ENCODE measurements at regions not wholly inside any gene's neighbourhood (a gene's known extent, or its start where the extent isn't known, plus 50 kb on each side); places are given as distances from the start of the nearest gene placed in this dataset.

DNA sequence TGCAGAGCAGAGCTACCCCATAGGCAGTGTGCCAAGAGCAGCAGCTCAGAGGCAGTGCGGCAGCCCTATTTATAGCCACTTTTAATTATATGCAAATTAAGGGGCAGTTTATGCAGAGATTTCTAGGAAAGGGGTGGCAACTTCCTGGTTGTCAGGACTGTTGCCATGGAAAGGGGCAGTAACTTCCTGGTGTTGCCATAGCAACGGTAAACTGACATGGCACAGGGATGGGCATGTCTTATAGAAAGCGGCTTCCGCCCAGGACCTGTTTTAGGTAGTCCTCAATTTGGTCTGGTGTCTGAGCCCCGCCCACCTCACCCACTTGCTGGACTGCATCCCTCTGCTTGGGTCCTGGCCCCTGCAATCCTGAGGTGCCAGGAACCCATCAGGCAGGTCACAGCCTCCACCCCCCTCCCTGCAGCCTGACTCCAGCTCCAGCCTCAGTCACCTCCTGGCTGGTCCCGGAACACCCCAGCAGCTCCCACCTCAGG, 115.8 kb downstream of the TMEM130 start:
- no CpG with 5 or more reads among the region's 6 CpGs for WGBS (ENCODE audit: extremely low coverage, insufficient coverage, low lambda C conversion rate)
- peak; percentile 92 for DNase-seq
- H3K27ac ChIP-seq (ENCODE audit: low read depth, low read length) = no peak overlapping the region

DNA sequence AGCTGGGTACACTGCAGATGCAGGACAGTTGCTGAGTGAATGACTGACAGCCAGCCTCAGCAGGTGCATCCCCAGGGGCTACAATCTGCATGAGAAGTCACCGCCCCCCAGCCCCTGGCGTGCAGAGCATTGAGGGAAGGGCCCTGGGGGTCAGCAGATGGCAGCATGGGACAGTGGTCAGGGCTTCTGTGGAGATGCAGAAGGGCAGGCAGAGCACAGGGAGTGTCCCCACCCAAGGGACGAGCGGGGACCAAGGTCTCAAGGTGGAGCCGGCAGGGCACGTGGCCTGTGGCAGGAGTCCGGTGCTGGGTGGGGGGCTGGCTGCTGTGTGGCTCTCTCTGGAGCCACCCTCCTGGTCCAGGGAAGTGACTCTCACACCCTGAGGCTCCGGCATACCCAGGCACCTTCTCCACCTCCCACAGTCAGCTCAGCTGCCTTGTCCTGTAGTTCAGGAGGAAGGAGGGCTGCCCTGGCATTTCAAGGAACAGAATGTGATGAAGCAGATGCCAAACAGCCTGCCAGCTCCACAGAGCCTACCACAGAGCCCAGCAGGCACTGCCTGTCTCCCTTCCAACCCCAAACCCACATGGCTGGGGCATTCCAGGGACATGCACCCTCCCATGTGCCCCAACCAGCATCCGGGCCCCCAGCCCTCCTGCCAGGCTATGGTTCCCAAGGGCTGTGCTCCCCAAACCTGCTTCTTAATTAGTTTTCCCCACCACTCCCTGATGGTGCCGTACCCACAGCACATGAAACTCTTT, 114.5 kb downstream of the TMEM130 start:
- Histone ChIP-seq H2BK5ac (ENCODE audit: low read length) (no peak overlapping the region), H3K4me2 (ENCODE audit: low read length) (no peak overlapping the region), H3K18ac (ENCODE audit: low read length) (no peak overlapping the region), H3K27me3 (ENCODE audit: insufficient read depth, low read length, poor library complexity) (no peaks in the 10 kb centered on the region), H2BK120ac (ENCODE audit: low read depth, low read length) (no peak overlapping the region), H3K36me3 (ENCODE audit: control insufficient read depth, insufficient read depth, low read length) (no peaks in the 10 kb centered on the region), H3K4me3 (ENCODE audit: low read length) (no peak overlapping the region), H2BK15ac (replicated peaks; ENCODE audit: low read depth) (no peak overlapping the region), H3K79me2 (ENCODE audit: control insufficient read depth, insufficient read depth, low read length) (no peaks in the 10 kb centered on the region), H4K5ac (ENCODE audit: low read length) (no peak overlapping the region), H3K9ac (ENCODE audit: low read length) (no peak overlapping the region), H3K79me1 (ENCODE audit: low read length) (no peaks in the 10 kb centered on the region), H4K8ac (ENCODE audit: low read depth, low read length) (no peak overlapping the region), H3K4me1 (ENCODE audit: control insufficient read depth, low read depth, low read length) (no peaks in the 10 kb centered on the region), H3K4ac (ENCODE audit: low read depth, low read length) (no peak overlapping the region), H2AK5ac (ENCODE audit: low read length) (no peak overlapping the region), H3K27ac (ENCODE audit: low read depth, low read length) (no peak overlapping the region), H3K56ac (ENCODE audit: low read length) (no peak overlapping the region), H3K23ac (ENCODE audit: low read length) (no peak overlapping the region)
- WGBS (ENCODE audit: extremely low coverage, insufficient coverage, low lambda C conversion rate) = no CpG with 5 or more reads among the region's 10 CpGs
- peak; percentile 23 for DNase-seq

More for the DNA sequence above, 115.8 kb downstream of the TMEM130 start:
- Histone ChIP-seq H2AK5ac (ENCODE audit: low read length) (no peak overlapping the region), H3K79me1 (ENCODE audit: low read length) (no peaks in the 10 kb centered on the region), H3K4me3 (ENCODE audit: low read length) (no peak overlapping the region), H3K4me2 (ENCODE audit: low read length) (no peak overlapping the region), H2BK120ac (ENCODE audit: low read depth, low read length) (no peak overlapping the region), H2BK15ac (replicated peaks; ENCODE audit: low read depth) (no peak overlapping the region), H3K4ac (ENCODE audit: low read depth, low read length) (no peak overlapping the region), H3K79me2 (ENCODE audit: control insufficient read depth, insufficient read depth, low read length) (no peaks in the 10 kb centered on the region), H3K56ac (ENCODE audit: low read length) (no peak overlapping the region), H3K9ac (ENCODE audit: low read length) (no peak overlapping the region), H3K18ac (ENCODE audit: low read length) (no peak overlapping the region), H3K4me1 (ENCODE audit: control insufficient read depth, low read depth, low read length) (no peaks in the 10 kb centered on the region), H2BK5ac (ENCODE audit: low read length) (no peak overlapping the region), H3K23ac (ENCODE audit: low read length) (no peak overlapping the region), H3K27me3 (ENCODE audit: insufficient read depth, low read length, poor library complexity) (no peaks in the 10 kb centered on the region), H3K36me3 (ENCODE audit: control insufficient read depth, insufficient read depth, low read length) (no peaks in the 10 kb centered on the region), H4K8ac (ENCODE audit: low read depth, low read length) (no peak overlapping the region), H4K5ac (ENCODE audit: low read length) (no peak overlapping the region)

DNA sequence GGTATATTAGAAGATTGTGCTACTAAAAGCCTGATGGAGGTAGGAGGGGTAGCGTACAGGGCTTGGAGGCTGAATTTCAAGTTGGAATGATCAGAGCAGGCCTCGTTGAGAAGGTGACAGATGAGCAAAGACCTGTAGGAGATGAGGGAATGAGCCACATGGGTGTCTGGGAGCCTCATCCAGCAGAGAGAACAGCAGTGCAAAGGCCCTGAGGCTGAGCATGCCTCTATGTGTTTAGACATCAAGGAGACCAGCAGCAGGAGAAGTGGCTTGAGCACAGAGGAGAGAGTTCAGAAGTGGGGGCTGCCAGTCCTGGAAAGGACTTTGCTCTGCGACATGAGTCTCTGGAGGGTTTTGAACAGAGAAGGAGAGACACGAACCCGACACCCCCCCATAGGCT, 111.7 kb downstream of the TMEM130 start:
- Histone ChIP-seq H3K23ac (ENCODE audit: low read length) (no peak overlapping the region), H2AK5ac (ENCODE audit: low read length) (no peak overlapping the region), H3K4me1 (ENCODE audit: control insufficient read depth, low read depth, low read length) (no peaks in the 10 kb centered on the region), H3K36me3 (ENCODE audit: control insufficient read depth, insufficient read depth, low read length) (no peaks in the 10 kb centered on the region), H2BK5ac (ENCODE audit: low read length) (no peak overlapping the region), H3K4ac (ENCODE audit: low read depth, low read length) (no peak overlapping the region), H3K4me2 (ENCODE audit: low read length) (no peak overlapping the region), H3K27ac (ENCODE audit: low read depth, low read length) (no peak overlapping the region), H3K79me2 (ENCODE audit: control insufficient read depth, insufficient read depth, low read length) (no peaks in the 10 kb centered on the region), H3K27me3 (ENCODE audit: insufficient read depth, low read length, poor library complexity) (no peaks in the 10 kb centered on the region), H2BK120ac (ENCODE audit: low read depth, low read length) (no peak overlapping the region), H2BK15ac (replicated peaks; ENCODE audit: low read depth) (no peak overlapping the region), H3K56ac (ENCODE audit: low read length) (no peak overlapping the region), H4K8ac (ENCODE audit: low read depth, low read length) (no peak overlapping the region), H3K79me1 (ENCODE audit: low read length) (no peaks in the 10 kb centered on the region), H3K18ac (ENCODE audit: low read length) (no peak overlapping the region), H3K9ac (ENCODE audit: low read length) (no peak overlapping the region), H4K5ac (ENCODE audit: low read length) (no peak overlapping the region), H3K4me3 (ENCODE audit: low read length) (no peak overlapping the region)
- DNase-seq = no peak
- WGBS (ENCODE audit: extremely low coverage, insufficient coverage, low lambda C conversion rate) = no CpG with 5 or more reads among the region's 5 CpGs

GRCh38 chr7:98760201-98760651, 109.6 kb downstream of the TMEM130 start:
- no peak overlapping the region for H2BK5ac ChIP-seq (ENCODE audit: low read length)
- H3K56ac ChIP-seq (ENCODE audit: low read length) = no peak overlapping the region
- no peak overlapping the region for H3K4me2 ChIP-seq (ENCODE audit: low read length)
- H3K9ac ChIP-seq (ENCODE audit: low read length) = no peak overlapping the region
- H2BK15ac ChIP-seq (replicated peaks; ENCODE audit: low read depth) = no peak overlapping the region
- no peak overlapping the region for H3K18ac ChIP-seq (ENCODE audit: low read length)
- no peaks in the 10 kb centered on the region for H3K4me1 ChIP-seq (ENCODE audit: control insufficient read depth, low read depth, low read length)
- no peak for DNase-seq
- no CpG with 5 or more reads among the region's 8 CpGs for WGBS (ENCODE audit: extremely low coverage, insufficient coverage, low lambda C conversion rate)
- H4K5ac ChIP-seq (ENCODE audit: low read length) = no peak overlapping the region
- H3K4me3 ChIP-seq (ENCODE audit: low read length) = no peak overlapping the region
- H3K79me2 ChIP-seq (ENCODE audit: control insufficient read depth, insufficient read depth, low read length) = no peaks in the 10 kb centered on the region
- no peak overlapping the region for H2BK120ac ChIP-seq (ENCODE audit: low read depth, low read length)
- no peaks in the 10 kb centered on the region for H3K27me3 ChIP-seq (ENCODE audit: insufficient read depth, low read length, poor library complexity)
- no peak overlapping the region for H3K23ac ChIP-seq (ENCODE audit: low read length)
- H3K36me3 ChIP-seq (ENCODE audit: control insufficient read depth, insufficient read depth, low read length) = no peaks in the 10 kb centered on the region
- H4K8ac ChIP-seq (ENCODE audit: low read depth, low read length) = no peak overlapping the region
- no peak overlapping the region for H3K27ac ChIP-seq (ENCODE audit: low read depth, low read length)
- H3K79me1 ChIP-seq (ENCODE audit: low read length) = no peaks in the 10 kb centered on the region
- no peak overlapping the region for H3K4ac ChIP-seq (ENCODE audit: low read depth, low read length)
- no peak overlapping the region for H2AK5ac ChIP-seq (ENCODE audit: low read length)

DNA sequence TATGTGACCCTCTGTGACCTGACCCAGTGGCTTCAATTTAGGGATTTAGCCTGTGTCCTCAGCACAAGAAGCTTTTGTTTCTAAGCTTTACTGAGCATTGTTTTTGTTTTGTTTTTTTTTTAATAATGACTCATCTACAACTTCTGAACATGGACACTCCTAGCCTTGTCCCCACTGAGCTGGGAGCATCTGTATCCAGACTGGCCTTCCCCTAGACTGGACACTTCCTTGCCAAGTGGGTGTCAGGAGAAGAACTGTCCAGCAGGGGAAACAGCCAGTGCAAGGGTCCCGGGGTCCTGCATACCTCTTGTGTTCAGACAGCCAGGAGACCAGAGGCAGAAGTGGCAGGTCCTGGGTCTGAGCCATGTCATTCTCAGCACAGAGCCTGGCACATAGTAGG, 108.6 kb downstream of the TMEM130 start:
- H3K4me1 ChIP-seq (ENCODE audit: control insufficient read depth, low read depth, low read length) = no peaks in the 10 kb centered on the region
- H3K4me3 ChIP-seq (ENCODE audit: low read length) = no peak overlapping the region
- H3K4ac ChIP-seq (ENCODE audit: low read depth, low read length) = no peak overlapping the region
- no peaks in the 10 kb centered on the region for H3K36me3 ChIP-seq (ENCODE audit: control insufficient read depth, insufficient read depth, low read length)
- no peak overlapping the region for H3K9ac ChIP-seq (ENCODE audit: low read length)
- no peak overlapping the region for H2BK5ac ChIP-seq (ENCODE audit: low read length)
- no peak overlapping the region for H3K56ac ChIP-seq (ENCODE audit: low read length)
- H3K79me1 ChIP-seq (ENCODE audit: low read length) = no peaks in the 10 kb centered on the region
- H3K18ac ChIP-seq (ENCODE audit: low read length) = no peak overlapping the region
- H2BK15ac ChIP-seq (replicated peaks; ENCODE audit: low read depth) = no peak overlapping the region
- no CpG with 5 or more reads among the region's 1 CpG for WGBS (ENCODE audit: extremely low coverage, insufficient coverage, low lambda C conversion rate)
- no peak overlapping the region for H4K8ac ChIP-seq (ENCODE audit: low read depth, low read length)
- H3K27ac ChIP-seq (ENCODE audit: low read depth, low read length) = no peak overlapping the region
- no peak for DNase-seq
- H2AK5ac ChIP-seq (ENCODE audit: low read length) = no peak overlapping the region
- no peaks in the 10 kb centered on the region for H3K27me3 ChIP-seq (ENCODE audit: insufficient read depth, low read length, poor library complexity)
- H2BK120ac ChIP-seq (ENCODE audit: low read depth, low read length) = no peak overlapping the region
- no peaks in the 10 kb centered on the region for H3K79me2 ChIP-seq (ENCODE audit: control insufficient read depth, insufficient read depth, low read length)
- H4K5ac ChIP-seq (ENCODE audit: low read length) = no peak overlapping the region
- H3K23ac ChIP-seq (ENCODE audit: low read length) = no peak overlapping the region
- no peak overlapping the region for H3K4me2 ChIP-seq (ENCODE audit: low read length)

DNA sequence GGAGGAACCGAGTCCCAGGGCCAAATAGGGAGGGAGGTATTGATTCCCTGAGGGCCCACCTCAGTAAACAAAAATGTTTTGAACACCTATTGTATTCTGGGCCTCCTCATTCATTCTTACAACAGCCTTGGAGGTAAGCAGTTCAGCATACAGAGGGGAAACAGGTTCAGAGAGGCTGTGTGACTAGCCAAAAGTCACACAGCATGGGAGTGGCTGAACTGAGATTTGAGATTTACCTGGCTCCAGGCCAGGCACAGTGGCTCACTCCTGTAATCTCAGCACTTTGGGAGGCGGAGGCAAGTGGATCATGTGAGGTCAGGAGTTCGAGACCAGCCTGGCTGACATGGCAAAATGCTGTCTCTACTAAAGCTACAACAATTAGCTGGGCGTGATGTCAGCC, 107.2 kb downstream of the TMEM130 start:
- H4K5ac ChIP-seq (ENCODE audit: low read length) = no peak overlapping the region
- no peak overlapping the region for H3K18ac ChIP-seq (ENCODE audit: low read length)
- no peak overlapping the region for H3K4me3 ChIP-seq (ENCODE audit: low read length)
- no peak overlapping the region for H4K8ac ChIP-seq (ENCODE audit: low read depth, low read length)
- no peak overlapping the region for H2BK15ac ChIP-seq (replicated peaks; ENCODE audit: low read depth)
- H3K79me2 ChIP-seq (ENCODE audit: control insufficient read depth, insufficient read depth, low read length) = no peaks in the 10 kb centered on the region
- H3K27me3 ChIP-seq (ENCODE audit: insufficient read depth, low read length, poor library complexity) = no peaks in the 10 kb centered on the region
- H2BK120ac ChIP-seq (ENCODE audit: low read depth, low read length) = no peak overlapping the region
- no peak overlapping the region for H3K23ac ChIP-seq (ENCODE audit: low read length)
- H3K56ac ChIP-seq (ENCODE audit: low read length) = no peak overlapping the region
- no peak overlapping the region for H3K4ac ChIP-seq (ENCODE audit: low read depth, low read length)
- H3K36me3 ChIP-seq (ENCODE audit: control insufficient read depth, insufficient read depth, low read length) = no peaks in the 10 kb centered on the region
- H2AK5ac ChIP-seq (ENCODE audit: low read length) = no peak overlapping the region
- no peak overlapping the region for H3K27ac ChIP-seq (ENCODE audit: low read depth, low read length)
- H3K9ac ChIP-seq (ENCODE audit: low read length) = no peak overlapping the region
- H3K4me2 ChIP-seq (ENCODE audit: low read length) = no peak overlapping the region
- DNase-seq = no peak
- no peak overlapping the region for H2BK5ac ChIP-seq (ENCODE audit: low read length)
- no peaks in the 10 kb centered on the region for H3K79me1 ChIP-seq (ENCODE audit: low read length)
- H3K4me1 ChIP-seq (ENCODE audit: control insufficient read depth, low read depth, low read length) = no peaks in the 10 kb centered on the region
- WGBS (ENCODE audit: extremely low coverage, insufficient coverage, low lambda C conversion rate) = no CpG with 5 or more reads among the region's 4 CpGs
